ENCODE measurements at regions not wholly inside any gene's neighbourhood (a gene's known extent, or its start where the extent isn't known, plus 50 kb on each side); places are given as distances from the start of the nearest gene placed in this dataset.

DNA sequence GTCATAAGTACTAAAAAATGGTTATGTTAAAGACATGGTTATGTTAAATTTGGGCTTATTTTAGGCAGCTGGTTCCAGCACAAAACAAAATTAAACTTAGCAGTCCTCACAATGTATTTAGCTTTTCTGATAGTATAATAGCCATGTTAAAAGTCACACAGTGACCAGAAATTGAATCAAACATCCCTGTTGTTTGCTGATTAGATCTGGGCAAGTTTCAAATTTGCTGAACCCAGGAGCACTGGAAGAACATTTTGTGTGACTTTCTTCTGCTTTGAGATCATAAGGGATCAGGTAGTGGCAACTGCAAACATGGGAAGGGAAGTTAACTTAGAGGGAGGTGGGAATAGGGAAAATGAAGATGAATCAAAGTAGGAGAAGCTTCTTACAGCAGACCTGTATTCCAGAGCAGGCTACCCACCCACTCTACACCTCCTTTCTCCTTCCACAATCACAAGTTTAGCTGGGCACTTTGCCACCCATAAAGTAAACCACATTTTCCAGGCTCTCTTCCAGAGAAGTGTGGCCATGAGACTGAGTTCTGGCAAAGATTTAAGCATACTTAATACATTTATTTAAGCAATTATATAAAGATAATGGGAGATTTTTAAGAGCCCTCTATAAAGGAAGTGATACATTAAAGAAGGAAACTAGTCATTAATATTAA lies 616.1 kb upstream of the LRATD1 start:
- TF ChIP-seq EP300 (IDR thresholded peaks at IDR 0.05) (no peak), POLR2AphosphoS5 (IDR thresholded peaks at IDR 0.05) (no peak), POLR2A (IDR thresholded peaks at IDR 0.05) (no peak)
- TF ChIP-seq, protein P1, sequence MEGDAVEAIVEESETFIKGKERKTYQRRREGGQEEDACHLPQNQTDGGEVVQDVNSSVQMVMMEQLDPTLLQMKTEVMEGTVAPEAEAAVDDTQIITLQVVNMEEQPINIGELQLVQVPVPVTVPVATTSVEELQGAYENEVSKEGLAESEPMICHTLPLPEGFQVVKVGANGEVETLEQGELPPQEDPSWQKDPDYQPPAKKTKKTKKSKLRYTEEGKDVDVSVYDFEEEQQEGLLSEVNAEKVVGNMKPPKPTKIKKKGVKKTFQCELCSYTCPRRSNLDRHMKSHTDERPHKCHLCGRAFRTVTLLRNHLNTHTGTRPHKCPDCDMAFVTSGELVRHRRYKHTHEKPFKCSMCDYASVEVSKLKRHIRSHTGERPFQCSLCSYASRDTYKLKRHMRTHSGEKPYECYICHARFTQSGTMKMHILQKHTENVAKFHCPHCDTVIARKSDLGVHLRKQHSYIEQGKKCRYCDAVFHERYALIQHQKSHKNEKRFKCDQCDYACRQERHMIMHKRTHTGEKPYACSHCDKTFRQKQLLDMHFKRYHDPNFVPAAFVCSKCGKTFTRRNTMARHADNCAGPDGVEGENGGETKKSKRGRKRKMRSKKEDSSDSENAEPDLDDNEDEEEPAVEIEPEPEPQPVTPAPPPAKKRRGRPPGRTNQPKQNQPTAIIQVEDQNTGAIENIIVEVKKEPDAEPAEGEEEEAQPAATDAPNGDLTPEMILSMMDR (IDR thresholded peaks at IDR 0.05) = no peak
- Histone ChIP-seq H3K36me3 (no peaks in the 10 kb centered on the region), H3K27ac (no peak overlapping the region), H3K27me3 (no peaks in the 10 kb centered on the region), H3K9me3 (no peaks in the 10 kb centered on the region), H3K4me3 (no peak overlapping the region), H3K4me1 (no peaks in the 10 kb centered on the region)
- no peak for DNase-seq (ENCODE audit: low spot score in 2 of 2)

- H3K4me3 ChIP-seq = no peak overlapping the region
- DNase-seq (ENCODE audit: low spot score in 2 of 2) = no peak
- no peaks in the 10 kb centered on the region for H3K9me3 ChIP-seq
- H3K27ac ChIP-seq = no peak overlapping the region
- no peaks in the 10 kb centered on the region for H3K36me3 ChIP-seq
- no peaks in the 10 kb centered on the region for H3K4me1 ChIP-seq
- no peaks in the 10 kb centered on the region for H3K27me3 ChIP-seq
- WGBS = 88% methylated on average over 4 of the region's 4 CpGs
- no peak for TF ChIP-seq EP300 (IDR thresholded peaks at IDR 0.05)
- TF ChIP-seq POLR2A (IDR thresholded peaks at IDR 0.05) = no peak
- TF ChIP-seq, protein P1 (IDR thresholded peaks at IDR 0.05) = no peak
- TF ChIP-seq POLR2AphosphoS5 (IDR thresholded peaks at IDR 0.05) = no peak
Observed at GRCh38 chr2:14018620-14019019, 613.9 kb upstream of the LRATD1 start.

- TF ChIP-seq EP300 (IDR thresholded peaks at IDR 0.05) (no peak), POLR2A (IDR thresholded peaks at IDR 0.05) (no peak), POLR2AphosphoS5 (IDR thresholded peaks at IDR 0.05) (no peak)
- TF ChIP-seq, protein P1 (IDR thresholded peaks at IDR 0.05) = no peak
- H3K4me1 ChIP-seq = no peaks in the 10 kb centered on the region
- H3K4me3 ChIP-seq = no peak overlapping the region
- H3K27ac ChIP-seq = no peak overlapping the region
- WGBS = 89% methylated on average over 6 of the region's 6 CpGs
- no peak for DNase-seq (ENCODE audit: low spot score in 2 of 2)
- H3K27me3 ChIP-seq = no peaks in the 10 kb centered on the region
- no peaks in the 10 kb centered on the region for H3K36me3 ChIP-seq
- no peaks in the 10 kb centered on the region for H3K9me3 ChIP-seq
Observed at GRCh38 chr2:14023558-14023957, 609.0 kb upstream of the LRATD1 start.

DNA sequence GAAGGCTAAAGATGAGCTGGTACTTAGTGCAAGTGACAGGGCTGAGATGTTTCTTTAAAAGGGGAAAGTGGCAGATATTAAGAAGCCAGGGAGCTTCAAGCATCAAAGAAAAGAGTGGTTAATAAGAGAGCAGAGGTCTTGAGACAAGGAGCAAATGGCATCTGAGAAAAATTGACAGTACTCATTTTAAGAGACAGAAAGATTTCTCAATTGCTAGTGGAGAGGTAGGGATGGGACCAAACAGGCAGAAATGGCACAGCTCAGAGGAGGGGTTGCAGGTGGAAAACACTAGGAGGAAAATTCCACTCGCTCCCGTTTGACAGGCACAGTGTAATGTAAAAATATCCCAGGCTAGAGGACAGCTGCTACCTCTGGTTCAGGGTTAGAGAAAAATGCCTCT lies 593.4 kb upstream of the LRATD1 start:
- Histone ChIP-seq H3K4me3 (no peak overlapping the region), H3K36me3 (no peaks in the 10 kb centered on the region), H3K4me1 (no peaks in the 10 kb centered on the region), H3K9me3 (no peaks in the 10 kb centered on the region), H3K27me3 (no peaks in the 10 kb centered on the region), H3K27ac (no peak overlapping the region)
- no peak for DNase-seq (ENCODE audit: low spot score in 2 of 2)
- TF ChIP-seq, protein P1 (IDR thresholded peaks at IDR 0.05) = no peak
- TF ChIP-seq POLR2A (IDR thresholded peaks at IDR 0.05) (no peak), POLR2AphosphoS5 (IDR thresholded peaks at IDR 0.05) (no peak), EP300 (IDR thresholded peaks at IDR 0.05) (no peak)
- 33% methylated on average over 2 of the region's 2 CpGs for WGBS

- no peak overlapping the region for H3K27ac ChIP-seq
- no peaks in the 10 kb centered on the region for H3K4me1 ChIP-seq
- TF ChIP-seq POLR2A (IDR thresholded peaks at IDR 0.05) = no peak
- TF ChIP-seq, protein P1 (IDR thresholded peaks at IDR 0.05) = no peak
- TF ChIP-seq EP300 (IDR thresholded peaks at IDR 0.05) = no peak
- no peak for TF ChIP-seq POLR2AphosphoS5 (IDR thresholded peaks at IDR 0.05)
- no peak for DNase-seq (ENCODE audit: low spot score in 2 of 2)
- no peaks in the 10 kb centered on the region for H3K27me3 ChIP-seq
- H3K36me3 ChIP-seq = no peaks in the 10 kb centered on the region
- H3K4me3 ChIP-seq = no peak overlapping the region
- H3K9me3 ChIP-seq = no peaks in the 10 kb centered on the region
- 92% methylated on average over 2 of the region's 2 CpGs for WGBS
Observed at GRCh38 chr2:14047491-14047890, 585.0 kb upstream of the LRATD1 start.

Data from suprapubic skin (tissue), 4 donors.